Fibroblast of lung (primary cell): ENCODE measurements at regions not wholly inside any gene's neighbourhood (a gene's known extent, or its start where the extent isn't known, plus 50 kb on each side); places are given as distances from the start of the nearest gene placed in this dataset.

Experiments used
- DNase-seq, 2 donors: peaks; one replicate each; pipeline versions ENCODE4 v3.0.0 to v3.0.0-alpha.2; 2010; ENCODE audit warnings: low read depth in 2 of 2
- H2AFZ ChIP-seq: 2 replicates; pipeline ENCODE4 v1.5.1; 2012; ENCODE audit warnings: low read length, control low read depth, inconsistent platforms
- H3K27ac ChIP-seq: 2 replicates; pipeline ENCODE4 v1.5.1; 2011; ENCODE audit warnings: low read length, control low read depth; ENCODE audit not compliant: insufficient read depth
- H3K27me3 ChIP-seq: 2 replicates; pipeline ENCODE4 v1.5.1; 2011; ENCODE audit warnings: mild to moderate bottlenecking, low read length; ENCODE audit not compliant: control insufficient read depth, insufficient read depth
- H3K36me3 ChIP-seq: 2 replicates; pipeline ENCODE4 v1.5.1; 2011; ENCODE audit warnings: low read length; ENCODE audit not compliant: control insufficient read depth, insufficient read depth
- H3K4me1 ChIP-seq: 2 replicates; pipeline ENCODE4 v1.5.1; 2011; ENCODE audit warnings: low read length; ENCODE audit not compliant: control insufficient read depth, insufficient read depth; ENCODE audit errors: extremely low read depth
- H3K4me2 ChIP-seq: 2 replicates; pipeline ENCODE4 v1.5.1; 2011; ENCODE audit warnings: low read length, control low read depth; ENCODE audit not compliant: insufficient read depth; ENCODE audit errors: extremely low read depth
- H3K4me3 ChIP-seq, 4 experiments: fragments of 200-600 bp in 1 of 4; sonication (generic) in 1 of 4; replicated peaks in 1 of 4; 2 replicates each; pipeline ENCODE4 v1.5.1; 2011 to 2016; ENCODE audit warnings: low read length in 4 of 4, low read depth in 3 of 4, mild to moderate bottlenecking in 3 of 4, control low read depth in 2 of 4, inconsistent platforms in 1 of 4, mixed read lengths in 1 of 4; ENCODE audit not compliant: insufficient read depth in 1 of 4; ENCODE audit errors: control extremely low read depth in 1 of 4
- H3K79me2 ChIP-seq: 2 replicates; pipeline ENCODE4 v1.5.1; 2012; ENCODE audit warnings: mild to moderate bottlenecking, low read length, inconsistent platforms; ENCODE audit not compliant: control insufficient read depth, insufficient read depth
- H3K9ac ChIP-seq: 2 replicates; pipeline ENCODE4 v1.5.1; 2011; ENCODE audit warnings: mild to moderate bottlenecking, low read length, control low read depth; ENCODE audit not compliant: insufficient read depth
- H3K9me3 ChIP-seq: 2 replicates; pipeline ENCODE4 v1.5.1; 2012; ENCODE audit warnings: low read depth, low read length; ENCODE audit not compliant: control insufficient read depth, insufficient read depth
- H4K20me1 ChIP-seq: 2 replicates; pipeline ENCODE4 v1.5.1; 2011; ENCODE audit warnings: low read length; ENCODE audit not compliant: control insufficient read depth, insufficient read depth; ENCODE audit errors: extremely low read depth
- EZH2 ChIP-seq: IDR thresholded peaks from 2 replicates; pipeline ENCODE4 v1.5.1; 2012; ENCODE audit warnings: low read length, control low read depth, mild to moderate bottlenecking; ENCODE audit errors: missing control alignments
- TF ChIP-seq, protein P1 (sequence below), 2 donors: IDR thresholded peaks in 1 of 2; conservative IDR thresholded peaks in 1 of 2; 1 replicate in 1 of 2; 2 replicates in 1 of 2; pipeline ENCODE4 v1.5.1; 2011 to 2012; ENCODE audit warnings: low read length in 2 of 2, control low read depth in 1 of 2, inconsistent platforms in 1 of 2, low read depth in 1 of 2, mild to moderate bottlenecking in 1 of 2

DNA sequence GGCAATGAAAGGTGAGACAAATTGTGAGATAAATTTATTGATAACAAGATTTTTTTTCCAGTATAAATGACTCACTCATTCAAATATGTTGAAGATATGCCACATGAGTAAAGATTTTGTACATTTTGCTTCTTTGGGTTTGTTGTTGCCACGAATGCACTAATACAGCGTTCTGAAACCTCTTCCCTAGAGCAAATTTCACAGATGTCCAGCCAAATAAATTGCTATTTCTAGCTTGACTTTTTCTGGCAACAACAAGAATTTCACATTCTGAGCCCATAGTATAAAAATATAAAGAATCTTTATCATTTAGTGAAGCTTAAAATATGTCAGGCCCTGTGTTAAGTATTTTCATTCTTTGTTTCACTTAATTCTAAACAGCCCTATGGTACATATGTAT, 114.5 kb upstream of the COL24A1 start:
- Histone ChIP-seq H3K27ac (no peak overlapping the region), H3K27me3 (no peaks in the 10 kb centered on the region), H3K9me3 (no peaks in the 10 kb centered on the region), H2AFZ (no peak overlapping the region), H3K4me2 (no peak overlapping the region), H3K9ac (no peak overlapping the region), H3K4me3 (no peak overlapping the region), H3K4me1 (no peaks in the 10 kb centered on the region), H3K36me3 (no peaks in the 10 kb centered on the region), H4K20me1 (no peaks in the 10 kb centered on the region), H3K79me2 (no peaks in the 10 kb centered on the region)
- no peak for DNase-seq
- TF ChIP-seq EZH2: no peak
- TF ChIP-seq, protein P1, sequence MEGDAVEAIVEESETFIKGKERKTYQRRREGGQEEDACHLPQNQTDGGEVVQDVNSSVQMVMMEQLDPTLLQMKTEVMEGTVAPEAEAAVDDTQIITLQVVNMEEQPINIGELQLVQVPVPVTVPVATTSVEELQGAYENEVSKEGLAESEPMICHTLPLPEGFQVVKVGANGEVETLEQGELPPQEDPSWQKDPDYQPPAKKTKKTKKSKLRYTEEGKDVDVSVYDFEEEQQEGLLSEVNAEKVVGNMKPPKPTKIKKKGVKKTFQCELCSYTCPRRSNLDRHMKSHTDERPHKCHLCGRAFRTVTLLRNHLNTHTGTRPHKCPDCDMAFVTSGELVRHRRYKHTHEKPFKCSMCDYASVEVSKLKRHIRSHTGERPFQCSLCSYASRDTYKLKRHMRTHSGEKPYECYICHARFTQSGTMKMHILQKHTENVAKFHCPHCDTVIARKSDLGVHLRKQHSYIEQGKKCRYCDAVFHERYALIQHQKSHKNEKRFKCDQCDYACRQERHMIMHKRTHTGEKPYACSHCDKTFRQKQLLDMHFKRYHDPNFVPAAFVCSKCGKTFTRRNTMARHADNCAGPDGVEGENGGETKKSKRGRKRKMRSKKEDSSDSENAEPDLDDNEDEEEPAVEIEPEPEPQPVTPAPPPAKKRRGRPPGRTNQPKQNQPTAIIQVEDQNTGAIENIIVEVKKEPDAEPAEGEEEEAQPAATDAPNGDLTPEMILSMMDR (conservative IDR thresholded peaks at IDR 0.05 in 1 of 2, IDR thresholded peaks at IDR 0.05 in 1 of 2; ENCODE audit: low read depth in 1 of 2, low read length in 2 of 2): no peak

DNA sequence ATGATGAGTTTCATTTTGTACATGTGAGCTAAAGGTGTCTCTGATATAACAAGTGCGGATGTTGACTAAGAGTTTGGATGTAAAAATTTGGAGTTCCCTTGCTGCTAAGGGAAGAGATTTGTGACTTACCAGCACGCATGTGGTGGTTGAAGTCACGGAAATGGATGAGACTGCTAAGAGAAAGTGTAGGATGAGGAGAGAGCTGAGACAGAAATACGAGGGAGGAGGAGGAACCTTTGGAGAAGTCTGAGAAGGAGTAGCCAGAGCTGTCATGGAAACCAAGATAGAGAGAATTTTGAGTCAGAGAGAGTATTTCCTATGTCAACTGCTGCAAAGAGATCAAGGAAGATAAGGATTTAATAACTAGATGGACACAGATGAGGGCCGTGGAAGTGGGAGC, 106.5 kb upstream of the COL24A1 start:
- no peaks in the 10 kb centered on the region for H3K9me3 ChIP-seq
- no peak overlapping the region for H3K9ac ChIP-seq
- H3K4me2 ChIP-seq: no peak overlapping the region
- no peak overlapping the region for H3K4me3 ChIP-seq
- no peaks in the 10 kb centered on the region for H3K27me3 ChIP-seq
- no peak overlapping the region for H2AFZ ChIP-seq
- no peaks in the 10 kb centered on the region for H3K79me2 ChIP-seq
- H4K20me1 ChIP-seq: no peaks in the 10 kb centered on the region
- no peak overlapping the region for H3K27ac ChIP-seq
- DNase-seq: no peak
- no peaks in the 10 kb centered on the region for H3K36me3 ChIP-seq
- no peaks in the 10 kb centered on the region for H3K4me1 ChIP-seq
- TF ChIP-seq, protein P1 (conservative IDR thresholded peaks at IDR 0.05 in 1 of 2, IDR thresholded peaks at IDR 0.05 in 1 of 2; ENCODE audit: low read depth in 1 of 2, low read length in 2 of 2): no peak
- TF ChIP-seq EZH2: no peak

DNA sequence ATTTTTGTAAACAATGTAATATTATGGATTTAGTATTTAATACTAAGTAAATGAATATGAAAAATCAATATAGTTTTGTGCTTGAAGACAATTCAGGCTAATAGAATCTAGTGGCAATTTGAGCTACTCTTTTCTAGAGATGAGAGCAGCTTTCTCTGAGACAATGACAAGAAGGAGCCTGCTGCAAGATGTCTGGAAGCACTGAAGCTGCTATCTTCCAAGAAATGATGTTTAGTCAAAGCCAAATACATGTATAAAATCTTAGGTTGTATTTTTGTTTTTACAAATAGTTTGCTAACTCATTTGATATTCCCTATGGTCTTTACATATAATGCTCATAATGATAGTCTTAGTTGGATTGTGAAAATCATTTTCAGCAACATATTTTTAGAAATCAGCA, 103.9 kb upstream of the COL24A1 start:
- no peaks in the 10 kb centered on the region for H3K27me3 ChIP-seq
- H3K36me3 ChIP-seq: no peaks in the 10 kb centered on the region
- no peaks in the 10 kb centered on the region for H3K4me1 ChIP-seq
- no peaks in the 10 kb centered on the region for H3K9me3 ChIP-seq
- TF ChIP-seq, protein P1 (conservative IDR thresholded peaks at IDR 0.05 in 1 of 2, IDR thresholded peaks at IDR 0.05 in 1 of 2; ENCODE audit: low read depth in 1 of 2, low read length in 2 of 2): no peak
- no peak for TF ChIP-seq EZH2
- H3K4me3 ChIP-seq: no peak overlapping the region
- H3K9ac ChIP-seq: no peak overlapping the region
- no peak for DNase-seq
- no peaks in the 10 kb centered on the region for H4K20me1 ChIP-seq
- no peak overlapping the region for H3K27ac ChIP-seq
- H3K4me2 ChIP-seq: no peak overlapping the region
- no peaks in the 10 kb centered on the region for H3K79me2 ChIP-seq
- H2AFZ ChIP-seq: no peak overlapping the region
